ENCODE measurements at regions not wholly inside any gene's neighbourhood (a gene's known extent, or its start where the extent isn't known, plus 50 kb on each side); places are given as distances from the start of the nearest gene placed in this dataset.
"Not testable (repeated sequence)": the region's sequence is repeated elsewhere in the genome, so short reads cannot be mapped to it uniquely, and the experiment has no call there.

GRCh38 chr12:131434208-131435125, 276.4 kb upstream of the SFSWAP start:
- H3K36me3 ChIP-seq (ENCODE audit: control insufficient read depth, insufficient read depth, low read length), result no peaks in the 10 kb centered on the region
- no peak for TF ChIP-seq CTCF (IDR thresholded peaks at IDR 0.05; ENCODE audit: insufficient read depth, low read length, poor library complexity, severe bottlenecking)
- DNase-seq (ENCODE audit: low read depth), result no peak

GRCh38 chr12:131436922-131437705, 273.8 kb upstream of the SFSWAP start:
- Histone ChIP-seq H3K4me3 (ENCODE audit: low read depth, low read length) (no peak overlapping the region), H3K36me3 (ENCODE audit: control insufficient read depth, insufficient read depth, low read length) (no peaks in the 10 kb centered on the region), H3K27me3 (ENCODE audit: control insufficient read depth, insufficient read depth, low read length) (peaks cover 9% of the 10 kb centered on the region)
- no peak for TF ChIP-seq CTCF (IDR thresholded peaks at IDR 0.05; ENCODE audit: insufficient read depth, low read length, poor library complexity, severe bottlenecking)
- DNase-seq (ENCODE audit: low read depth), result no peak

More at GRCh38 chr12:131434208-131435125, 276.4 kb upstream of the SFSWAP start:
- H3K27me3 ChIP-seq (ENCODE audit: control insufficient read depth, insufficient read depth, low read length), result peaks cover 9% of the 10 kb centered on the region
- no peak overlapping the region for H3K4me3 ChIP-seq (ENCODE audit: low read depth, low read length)

- Histone ChIP-seq H3K27me3 (ENCODE audit: control insufficient read depth, insufficient read depth, low read length) (peaks cover 1% of the 10 kb centered on the region), H3K36me3 (ENCODE audit: control insufficient read depth, insufficient read depth, low read length) (no peaks in the 10 kb centered on the region), H3K4me3 (ENCODE audit: low read depth, low read length) (no peak overlapping the region)
- no peak for DNase-seq (ENCODE audit: low read depth)
- TF ChIP-seq CTCF (IDR thresholded peaks at IDR 0.05; ENCODE audit: insufficient read depth, low read length, poor library complexity, severe bottlenecking), result no peak
Measured at GRCh38 chr12:131437706-131438492, 273.0 kb upstream of the SFSWAP start.

GRCh38 chr12:131438493-131438835, 272.4 kb upstream of the SFSWAP start:
- H3K4me3 ChIP-seq (ENCODE audit: low read depth, low read length); H3K27me3 ChIP-seq (ENCODE audit: control insufficient read depth, insufficient read depth, low read length); H3K36me3 ChIP-seq (ENCODE audit: control insufficient read depth, insufficient read depth, low read length); DNase-seq (ENCODE audit: low read depth): not testable (repeated sequence)

- H3K36me3 ChIP-seq (ENCODE audit: control insufficient read depth, insufficient read depth, low read length), result no peaks in the 10 kb centered on the region
- no peaks in the 10 kb centered on the region for H3K27me3 ChIP-seq (ENCODE audit: control insufficient read depth, insufficient read depth, low read length)
- H3K4me3 ChIP-seq (ENCODE audit: low read depth, low read length), result no peak overlapping the region
- TF ChIP-seq CTCF (IDR thresholded peaks at IDR 0.05; ENCODE audit: insufficient read depth, low read length, poor library complexity, severe bottlenecking), result no peak
- DNase-seq (ENCODE audit: low read depth), result no peak
Measured at GRCh38 chr12:131438881-131439280, 272.0 kb upstream of the SFSWAP start.

GRCh38 chr12:131439752-131440151, 271.1 kb upstream of the SFSWAP start:
- H3K4me3 ChIP-seq (ENCODE audit: low read depth, low read length); H3K27me3 ChIP-seq (ENCODE audit: control insufficient read depth, insufficient read depth, low read length); H3K36me3 ChIP-seq (ENCODE audit: control insufficient read depth, insufficient read depth, low read length); DNase-seq (ENCODE audit: low read depth): not testable (repeated sequence)

- not testable (repeated sequence) for H3K36me3 ChIP-seq (ENCODE audit: control insufficient read depth, insufficient read depth, low read length); H3K4me3 ChIP-seq (ENCODE audit: low read depth, low read length); H3K27me3 ChIP-seq (ENCODE audit: control insufficient read depth, insufficient read depth, low read length); DNase-seq (ENCODE audit: low read depth)
Measured at GRCh38 chr12:131440209-131441059, 270.5 kb upstream of the SFSWAP start.
